Adrenal gland (tissue), 9 donors: ENCODE measurements at regions not wholly inside any gene's neighbourhood (a gene's known extent, or its start where the extent isn't known, plus 50 kb on each side); places are given as distances from the start of the nearest gene placed in this dataset.

Source experiments
- DNase-seq, 7 donors: peaks; one replicate each; pipeline ENCODE4 v3.0.0-alpha.2; 2019 to 2020
- H3K27ac ChIP-seq, 5 donors: fragments of 200-600 bp; sonication (generic) in 4 of 5; 1 replicate in 3 of 5; 2 replicates in 2 of 5; pipeline versions ENCODE4 v1.5.1 to v1.8.0; 2016 to 2020; ENCODE audit warnings: mild to moderate bottlenecking in 1 of 5
- H3K27me3 ChIP-seq: fragments of 200-600 bp; 2 replicates; pipeline ENCODE4 v1.8.0; 2021
- H3K36me3 ChIP-seq, 2 donors: fragments of 200-600 bp; replicated peaks in 1 of 2; 1 replicate in 1 of 2; 2 replicates in 1 of 2; pipeline versions ENCODE4 v1.5.1 to v1.8.0; 2018 to 2022
- H3K4me1 ChIP-seq, 2 donors: fragments of 200-600 bp; replicated peaks in 1 of 2; 1 replicate in 1 of 2; 2 replicates in 1 of 2; pipeline versions ENCODE4 v1.5.1 to v1.8.0; 2018 to 2021
- H3K4me3 ChIP-seq, 4 donors: fragments of 200-600 bp; sonication (generic) in 3 of 4; one replicate each; pipeline ENCODE4 v1.5.1; 2016 to 2018
- H3K9me3 ChIP-seq, 3 donors: fragments of 200-600 bp; sonication (generic) in 1 of 3; replicated peaks in 1 of 3; 1 replicate in 2 of 3; 2 replicates in 1 of 3; pipeline versions ENCODE4 v1.5.1 to v1.8.0; 2016 to 2021
- POLR2A ChIP-seq, 2 donors: fragments of 450-650 bp; IDR thresholded peaks; one replicate each; pipeline ENCODE4 v1.6.1; 2017; ENCODE audit warnings: antibody characterized with exemption in 2 of 2, mild to moderate bottlenecking in 2 of 2, moderate library complexity in 1 of 2
- WGBS, 4 donors: extraction: QIAGEN DNeasy Blood & Tissue Kit in 2 of 4; methylation state at CpG; one replicate each; pipeline versions ENCODE4 v1.1.5 to v1.1.7; 2013 to 2017; 5-methylcytosine and 5-hydroxymethylcytosine counted together
- intact Hi-C, 2 donors: fragments of 100-400 bp; cut with DNase I; formaldehyde crosslinking; loops; one replicate each; pipeline versions ENCODE4 v1.14.1 to v1.15.0; 2022 to 2023
- TF ChIP-seq, protein P1 (sequence below), 6 experiments: fragments of 450-650 bp in 4 of 6; fragments of 200-600 bp in 2 of 6; sonication (generic) in 1 of 6; IDR thresholded peaks; 1 replicate in 5 of 6; 2 replicates in 1 of 6; pipeline versions ENCODE4 v1.5.1 to v1.8.0; 2016 to 2021; ENCODE audit warnings: antibody characterized with exemption in 6 of 6, mild to moderate bottlenecking in 2 of 6, moderate library complexity in 1 of 6
- donor health status: healthy with polysubstance abuse.
- donor health status: Bipolar disorder and iron deficiency.
- donor health status: DM: yes; HTN: yes; CAD: no.
- donor health status: DM: no; HTN: no; CAD: no.
- donor health status: DM: no; HTN: no; CAD: no.

DNA sequence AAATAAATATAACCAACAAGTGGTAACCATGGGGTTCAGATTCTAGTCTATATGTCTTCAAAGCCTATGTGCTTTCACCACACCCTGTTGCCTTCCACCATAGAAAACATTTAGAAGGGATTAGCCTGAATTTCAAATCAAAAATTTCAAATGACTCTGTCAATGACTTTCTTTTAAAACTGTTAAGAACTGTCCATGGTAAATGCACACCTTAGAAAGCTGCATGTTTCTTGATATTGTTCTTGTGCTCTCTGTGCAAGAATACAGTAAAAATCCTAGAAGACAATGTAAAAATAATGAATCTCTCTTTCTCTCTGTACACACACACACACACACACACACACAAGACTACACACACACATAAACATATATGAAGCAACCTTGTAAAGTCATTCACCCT, 74.6 kb upstream of the EXOC1L start:
- DNase-seq: no peak
- Histone ChIP-seq H3K4me3 (no peak overlapping the region), H3K9me3 (no peaks in the 10 kb centered on the region), H3K27ac (no peak overlapping the region), H3K36me3 (no peaks in the 10 kb centered on the region), H3K27me3 (no peaks in the 10 kb centered on the region), H3K4me1 (no peaks in the 10 kb centered on the region)
- intact Hi-C loops: no loop called here
- TF ChIP-seq, protein P1, sequence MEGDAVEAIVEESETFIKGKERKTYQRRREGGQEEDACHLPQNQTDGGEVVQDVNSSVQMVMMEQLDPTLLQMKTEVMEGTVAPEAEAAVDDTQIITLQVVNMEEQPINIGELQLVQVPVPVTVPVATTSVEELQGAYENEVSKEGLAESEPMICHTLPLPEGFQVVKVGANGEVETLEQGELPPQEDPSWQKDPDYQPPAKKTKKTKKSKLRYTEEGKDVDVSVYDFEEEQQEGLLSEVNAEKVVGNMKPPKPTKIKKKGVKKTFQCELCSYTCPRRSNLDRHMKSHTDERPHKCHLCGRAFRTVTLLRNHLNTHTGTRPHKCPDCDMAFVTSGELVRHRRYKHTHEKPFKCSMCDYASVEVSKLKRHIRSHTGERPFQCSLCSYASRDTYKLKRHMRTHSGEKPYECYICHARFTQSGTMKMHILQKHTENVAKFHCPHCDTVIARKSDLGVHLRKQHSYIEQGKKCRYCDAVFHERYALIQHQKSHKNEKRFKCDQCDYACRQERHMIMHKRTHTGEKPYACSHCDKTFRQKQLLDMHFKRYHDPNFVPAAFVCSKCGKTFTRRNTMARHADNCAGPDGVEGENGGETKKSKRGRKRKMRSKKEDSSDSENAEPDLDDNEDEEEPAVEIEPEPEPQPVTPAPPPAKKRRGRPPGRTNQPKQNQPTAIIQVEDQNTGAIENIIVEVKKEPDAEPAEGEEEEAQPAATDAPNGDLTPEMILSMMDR (IDR thresholded peaks at IDR 0.05): no peak
- TF ChIP-seq POLR2A (IDR thresholded peaks at IDR 0.05): no peak

DNA sequence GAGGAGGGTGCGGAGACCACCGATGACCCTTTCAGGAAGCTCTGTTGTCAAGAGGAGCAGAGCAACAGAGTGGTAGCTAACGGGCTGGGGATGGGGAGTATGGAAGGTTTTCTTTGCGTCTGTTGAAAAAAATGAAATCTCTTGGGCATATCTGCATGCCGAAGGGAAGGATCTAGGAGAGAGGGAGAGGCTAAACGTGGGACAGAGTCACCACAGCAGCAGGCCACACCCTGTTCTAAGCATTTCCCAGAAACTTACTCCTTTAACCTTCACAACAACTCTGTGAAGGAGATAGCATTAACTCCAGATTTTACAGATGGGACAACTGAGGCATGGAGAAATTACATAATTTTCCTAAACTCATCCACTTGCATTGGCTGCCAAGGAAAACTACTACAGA, 71.8 kb upstream of the EXOC1L start:
- Histone ChIP-seq H3K4me3 (no peak overlapping the region), H3K27me3 (no peaks in the 10 kb centered on the region), H3K4me1 (no peaks in the 10 kb centered on the region), H3K9me3 (no peaks in the 10 kb centered on the region), H3K27ac (no peak overlapping the region), H3K36me3 (no peaks in the 10 kb centered on the region)
- no peak for DNase-seq
- intact Hi-C loops: no loop called here
- 79 to 84% (median 81%) methylated on average over 6 of the region's 6 CpGs for WGBS, 4 donors
- no peak for TF ChIP-seq POLR2A (IDR thresholded peaks at IDR 0.05)
- TF ChIP-seq, protein P1 (IDR thresholded peaks at IDR 0.05): no peak

DNA sequence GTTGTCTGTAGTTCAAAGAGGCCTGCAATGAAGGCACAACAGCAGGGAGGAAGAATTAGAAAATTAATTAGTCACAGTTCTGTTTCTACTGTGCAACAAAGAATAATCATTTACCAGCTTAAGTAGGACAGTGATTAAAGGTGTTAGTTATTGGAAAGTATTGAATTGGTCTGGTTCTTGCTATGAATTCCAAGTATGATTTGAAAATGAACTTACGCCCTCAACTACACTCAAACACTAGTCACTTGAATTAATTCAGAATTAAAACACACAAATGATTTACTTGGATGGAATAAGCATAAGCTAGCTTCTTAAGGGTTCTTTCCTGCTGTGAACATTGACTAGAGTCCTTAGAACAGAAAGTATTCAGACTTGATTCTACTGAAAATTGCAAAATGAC, 69.9 kb upstream of the EXOC1L start:
- no peak for DNase-seq
- 88 to 97% (median 90%) methylated on average over 1 of the region's 1 CpG for WGBS, 4 donors
- no peaks in the 10 kb centered on the region for H3K36me3 ChIP-seq
- no peak overlapping the region for H3K27ac ChIP-seq
- no peaks in the 10 kb centered on the region for H3K9me3 ChIP-seq
- no peak overlapping the region for H3K4me3 ChIP-seq
- intact Hi-C loops: no loop called here
- H3K4me1 ChIP-seq: no peaks in the 10 kb centered on the region
- no peaks in the 10 kb centered on the region for H3K27me3 ChIP-seq
- TF ChIP-seq, protein P1 (IDR thresholded peaks at IDR 0.05): no peak
- TF ChIP-seq POLR2A (IDR thresholded peaks at IDR 0.05): no peak

DNA sequence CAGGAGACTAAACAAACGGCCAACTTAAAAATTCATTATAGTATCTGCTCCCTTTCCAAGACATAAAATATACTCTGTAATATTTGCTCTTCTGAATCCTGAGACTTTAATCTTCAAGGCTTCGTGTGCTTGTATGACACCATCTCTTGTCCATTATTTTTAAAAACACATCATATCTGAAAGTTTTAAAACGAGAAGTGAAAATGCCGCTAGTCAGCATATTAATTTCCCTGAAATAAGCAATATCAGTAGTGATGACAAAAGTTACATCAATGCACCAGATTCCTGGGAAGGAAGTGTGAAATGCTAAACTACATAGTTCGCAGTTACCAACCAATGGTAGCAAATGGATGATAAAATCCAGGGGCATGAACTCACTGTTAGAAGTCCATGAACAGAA, 66.8 kb upstream of the EXOC1L start:
- TF ChIP-seq POLR2A (IDR thresholded peaks at IDR 0.05): no peak
- TF ChIP-seq, protein P1 (IDR thresholded peaks at IDR 0.05): no peak
- no peak overlapping the region for H3K4me3 ChIP-seq
- WGBS, 4 donors: 58 to 61% (median 60%) methylated on average over 5 of the region's 5 CpGs

More for the DNA sequence above, 66.8 kb upstream of the EXOC1L start:
- Histone ChIP-seq H3K27ac (no peak overlapping the region), H3K36me3 (no peaks in the 10 kb centered on the region), H3K9me3 (no peaks in the 10 kb centered on the region), H3K4me1 (no peaks in the 10 kb centered on the region), H3K27me3 (no peaks in the 10 kb centered on the region)
- DNase-seq: no peak
- intact Hi-C loops: no loop called here
